Epithelial cell of prostate (primary cell): ENCODE measurements at regions not wholly inside any gene's neighbourhood (a gene's known extent, or its start where the extent isn't known, plus 50 kb on each side); places are given as distances from the start of the nearest gene placed in this dataset.

Experiments used
- DNase-seq: peaks from one replicate; pipeline ENCODE4 v3.0.0-alpha.2; 2011; ENCODE audit warnings: low read depth, low spot score
- H3K27ac ChIP-seq: fragments of 450-650 bp; 2 replicates; pipeline ENCODE4 v1.5.1; 2017; ENCODE audit warnings: mild to moderate bottlenecking

- H3K27ac ChIP-seq = no peak overlapping the region
- DNase-seq = no peak
Observed at GRCh38 chr9:129394061-129394885, 216.2 kb upstream of the IER5L start.

- DNase-seq = no peak
- H3K27ac ChIP-seq = no peak overlapping the region
Observed at GRCh38 chr9:129393064-129393463, 215.0 kb upstream of the IER5L start.

- no peak overlapping the region for H3K27ac ChIP-seq
Observed at GRCh38 chr9:129392093-129392541, 214.1 kb upstream of the IER5L start.

GRCh38 chr9:129391221-129391661 lies 213.2 kb upstream of the IER5L start:
- DNase-seq = no peak
- no peak overlapping the region for H3K27ac ChIP-seq

More at GRCh38 chr9:129392093-129392541, 214.1 kb upstream of the IER5L start:
- DNase-seq = no peak

GRCh38 chr9:129390541-129390940 lies 212.5 kb upstream of the IER5L start:
- H3K27ac ChIP-seq = no peak overlapping the region
- no peak for DNase-seq

GRCh38 chr9:129387822-129388221 lies 209.8 kb upstream of the IER5L start:
- no peak for DNase-seq

GRCh38 chr9:129386812-129387177 lies 208.7 kb upstream of the IER5L start:
- H3K27ac ChIP-seq = no peak overlapping the region
- no peak for DNase-seq

More at GRCh38 chr9:129387822-129388221, 209.8 kb upstream of the IER5L start:
- H3K27ac ChIP-seq = no peak overlapping the region

GRCh38 chr9:129385211-129385934 lies 207.3 kb upstream of the IER5L start:
- DNase-seq = no peak
- no peak overlapping the region for H3K27ac ChIP-seq

- no peak overlapping the region for H3K27ac ChIP-seq
- DNase-seq = no peak
Observed at GRCh38 chr9:129384491-129385210, 206.6 kb upstream of the IER5L start.

GRCh38 chr9:129383561-129384490 lies 205.8 kb upstream of the IER5L start:
- peak overlapping the region; percentile 75 for H3K27ac ChIP-seq
- peak; percentile 44 for DNase-seq

GRCh38 chr9:129383019-129383560 lies 205.0 kb upstream of the IER5L start:
- H3K27ac ChIP-seq = peak overlapping the region; percentile 75
- DNase-seq = peak; percentile 40

- H3K27ac ChIP-seq = peak overlapping the region; percentile 75
Observed at GRCh38 chr9:129382281-129383018, 204.4 kb upstream of the IER5L start.

GRCh38 chr9:129381481-129381957 lies 203.5 kb upstream of the IER5L start:
- DNase-seq = no peak
- no peak overlapping the region for H3K27ac ChIP-seq

More at GRCh38 chr9:129382281-129383018, 204.4 kb upstream of the IER5L start:
- DNase-seq = no peak

- H3K27ac ChIP-seq = no peak overlapping the region
- no peak for DNase-seq
Observed at GRCh38 chr9:129380961-129381401, 202.9 kb upstream of the IER5L start.

- no peak overlapping the region for H3K27ac ChIP-seq
- no peak for DNase-seq
Observed at GRCh38 chr9:129379886-129380285, 201.8 kb upstream of the IER5L start.

- no peak for DNase-seq
- H3K27ac ChIP-seq = no peak overlapping the region
Observed at GRCh38 chr9:129379181-129379836, 201.2 kb upstream of the IER5L start.

- no peak for DNase-seq
- no peak overlapping the region for H3K27ac ChIP-seq
Observed at GRCh38 chr9:129377931-129378661, 200.0 kb upstream of the IER5L start.
